GM12874 (cell line): ENCODE measurements at regions not wholly inside any gene's neighbourhood (a gene's known extent, or its start where the extent isn't known, plus 50 kb on each side); places are given as distances from the start of the nearest gene placed in this dataset.

Experiments used
- TF ChIP-seq, protein P1 (sequence below): IDR thresholded peaks from 2 replicates; pipeline ENCODE4 v1.5.1; 2011; ENCODE audit warnings: low read depth, mild to moderate bottlenecking, control low read depth, low read length, moderate library complexity; ENCODE audit not compliant: insufficient read depth

- TF ChIP-seq, protein P1, sequence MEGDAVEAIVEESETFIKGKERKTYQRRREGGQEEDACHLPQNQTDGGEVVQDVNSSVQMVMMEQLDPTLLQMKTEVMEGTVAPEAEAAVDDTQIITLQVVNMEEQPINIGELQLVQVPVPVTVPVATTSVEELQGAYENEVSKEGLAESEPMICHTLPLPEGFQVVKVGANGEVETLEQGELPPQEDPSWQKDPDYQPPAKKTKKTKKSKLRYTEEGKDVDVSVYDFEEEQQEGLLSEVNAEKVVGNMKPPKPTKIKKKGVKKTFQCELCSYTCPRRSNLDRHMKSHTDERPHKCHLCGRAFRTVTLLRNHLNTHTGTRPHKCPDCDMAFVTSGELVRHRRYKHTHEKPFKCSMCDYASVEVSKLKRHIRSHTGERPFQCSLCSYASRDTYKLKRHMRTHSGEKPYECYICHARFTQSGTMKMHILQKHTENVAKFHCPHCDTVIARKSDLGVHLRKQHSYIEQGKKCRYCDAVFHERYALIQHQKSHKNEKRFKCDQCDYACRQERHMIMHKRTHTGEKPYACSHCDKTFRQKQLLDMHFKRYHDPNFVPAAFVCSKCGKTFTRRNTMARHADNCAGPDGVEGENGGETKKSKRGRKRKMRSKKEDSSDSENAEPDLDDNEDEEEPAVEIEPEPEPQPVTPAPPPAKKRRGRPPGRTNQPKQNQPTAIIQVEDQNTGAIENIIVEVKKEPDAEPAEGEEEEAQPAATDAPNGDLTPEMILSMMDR: no peak
Observed at GRCh38 chr17:33528846-33529245, 235.8 kb upstream of the ASIC2 start.

DNA sequence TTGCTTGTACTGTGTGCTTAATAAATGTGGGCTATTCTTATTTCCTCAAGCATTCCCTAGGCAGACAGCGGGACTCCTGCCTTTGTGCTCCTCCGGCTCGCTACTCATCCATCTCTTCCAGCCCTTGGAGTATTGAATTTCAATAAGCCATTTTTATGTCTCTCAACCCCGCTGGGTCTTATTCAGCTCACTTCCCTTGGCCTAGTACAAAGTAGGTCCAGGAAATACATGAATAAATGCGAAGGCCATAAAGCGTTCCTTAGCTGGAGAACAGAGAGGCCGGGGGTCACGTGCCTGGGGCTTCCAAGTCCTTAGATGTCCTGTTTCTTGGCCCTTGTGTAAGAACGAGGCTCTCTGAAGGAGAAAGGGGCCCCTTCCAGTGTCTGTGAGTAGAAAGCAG, 236.7 kb upstream of the ASIC2 start:
- TF ChIP-seq, protein P1: no peak

DNA sequence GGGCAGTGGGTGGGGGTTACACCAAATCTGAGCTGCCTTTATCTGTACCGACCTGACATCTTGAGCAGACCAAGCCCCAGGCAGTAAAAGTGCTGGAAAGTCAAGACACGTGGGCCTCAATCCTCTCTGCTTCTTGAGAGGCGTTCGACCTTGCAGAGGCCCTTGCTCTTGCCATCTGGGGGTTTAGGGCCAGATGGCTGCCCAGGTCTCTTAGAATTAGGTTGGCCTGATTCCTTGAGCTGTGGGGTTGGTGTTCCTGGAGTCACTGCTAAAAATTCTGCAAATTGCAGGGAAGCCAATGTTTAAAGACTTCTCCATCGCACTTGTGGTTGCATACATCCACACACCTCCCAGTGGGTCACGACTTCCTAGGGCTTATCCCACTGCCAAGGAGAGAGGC, 238.2 kb upstream of the ASIC2 start:
- TF ChIP-seq, protein P1: no peak

GRCh38 chr17:33534087-33534486, 241.0 kb upstream of the ASIC2 start:
- TF ChIP-seq, protein P1: no peak

DNA sequence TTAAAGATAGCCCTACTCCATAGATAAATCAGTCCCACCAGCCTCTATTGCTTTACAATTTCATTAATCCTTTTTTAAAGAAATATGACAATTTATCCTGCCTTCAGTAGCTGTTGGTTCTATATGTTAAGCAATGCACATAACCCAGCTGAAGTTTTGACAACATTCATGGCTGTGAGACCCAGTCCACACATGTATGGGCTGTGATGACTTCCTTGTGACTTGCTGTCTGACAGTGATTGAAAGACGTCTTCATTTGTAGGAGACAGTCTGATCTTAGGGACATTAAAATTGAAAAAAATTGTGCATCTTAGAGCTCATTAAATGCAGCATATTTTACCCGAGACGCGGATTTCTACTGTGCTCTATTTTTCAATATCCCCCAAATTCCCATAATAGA, 252.0 kb upstream of the ASIC2 start:
- TF ChIP-seq, protein P1: no peak

GRCh38 chr17:33550261-33550660, 257.2 kb upstream of the ASIC2 start:
- TF ChIP-seq, protein P1: no peak

DNA sequence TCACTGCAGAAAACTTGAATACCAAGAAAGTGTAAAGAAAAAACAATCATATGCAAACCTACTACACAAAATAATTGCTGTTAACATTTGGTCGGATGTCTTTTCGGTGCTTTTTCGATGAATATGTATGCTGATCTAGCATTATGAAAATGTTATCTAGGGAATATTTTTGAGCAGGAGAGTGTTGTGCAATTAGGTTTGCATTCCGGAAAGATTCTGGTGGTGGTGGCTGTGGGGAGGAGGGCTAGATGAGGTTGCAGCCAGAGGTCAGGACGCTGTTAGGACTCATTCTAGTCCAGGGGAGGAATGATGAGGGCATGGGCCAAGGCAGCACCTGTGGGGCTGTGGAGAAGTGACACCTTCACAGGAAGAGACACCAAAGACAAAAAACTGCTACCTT, 258.0 kb upstream of the ASIC2 start:
- TF ChIP-seq, protein P1: no peak

DNA sequence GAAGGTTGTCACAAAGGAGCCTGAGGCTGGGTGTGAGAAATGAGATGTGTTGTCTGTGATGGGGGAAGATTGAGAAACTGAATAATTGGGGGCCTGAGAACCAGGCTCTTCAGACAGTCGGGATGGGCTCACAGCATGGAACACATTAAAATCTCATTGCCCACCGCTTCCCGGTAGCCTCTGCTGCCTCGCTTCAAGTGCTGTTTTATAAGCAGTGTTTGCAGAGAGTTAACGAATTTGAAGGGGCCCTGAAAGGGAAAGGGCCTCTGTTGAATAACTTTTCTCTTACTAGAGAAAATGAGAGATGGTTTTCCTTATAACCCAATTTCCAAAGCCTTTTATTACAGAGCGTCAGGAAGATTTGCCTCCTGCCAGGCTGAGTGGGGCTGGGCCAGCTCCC, 258.8 kb upstream of the ASIC2 start:
- TF ChIP-seq, protein P1: no peak
